Caco-2 (cell line): ENCODE measurements at regions not wholly inside any gene's neighbourhood (a gene's known extent, or its start where the extent isn't known, plus 50 kb on each side); places are given as distances from the start of the nearest gene placed in this dataset.

Experiments used
- BruUV-seq: library from RNA; stranded (reverse); fragments of 400-500 nt; replicated peaks from 2 replicates; lab custom pipeline; 2021; lab: Mats Ljungman, UMichigan
- CTCF ChIA-PET: fragments of 300-600 bp; sonication (Branson Sonifier 250); formaldehyde crosslinking; loops from one replicate; lab custom pipeline; 2022; ENCODE audit warnings: antibody characterized with exemption; lab: Charles Lee
- POLR2A ChIA-PET: fragments of 300-600 bp; sonication (Branson Sonifier 250); formaldehyde crosslinking; loops from one replicate; lab custom pipeline; 2022; ENCODE audit warnings: antibody characterized with exemption; lab: Charles Lee
- DNase-seq, 2 experiments: peaks; one replicate each; pipeline versions ENCODE4 v3.0.0 to v3.0.0-alpha.2; 2020 to 2022
- H3K27me3 ChIP-seq: replicated peaks from 2 replicates; pipeline ENCODE4 v1.6.0; 2011; ENCODE audit warnings: low read length; ENCODE audit not compliant: control insufficient read depth, insufficient read depth
- H3K36me3 ChIP-seq: 2 replicates; pipeline ENCODE4 v1.5.1; 2011; ENCODE audit warnings: low read length; ENCODE audit not compliant: control insufficient read depth, insufficient read depth
- H3K4me1 ChIP-seq: fragments of 250-450 bp; sonication (Bioruptor Pico); 2 replicates; pipeline ENCODE4 v1.5.1; 2020; ENCODE audit warnings: mild to moderate bottlenecking
- H3K4me3 ChIP-seq: 2 replicates; pipeline ENCODE4 v1.5.1; 2011; ENCODE audit warnings: low read depth, mild to moderate bottlenecking, control low read depth, low read length
- H3K9me3 ChIP-seq: fragments of 250-450 bp; sonication (Bioruptor Pico); 2 replicates; pipeline ENCODE4 v1.5.1; 2020; ENCODE audit warnings: mild to moderate bottlenecking, moderate library complexity
- H3K27ac Mint-ChIP-seq: one replicate; pipeline ENCODE4 v1.8.0; 2022; ENCODE audit warnings: mixed read lengths; ENCODE audit not compliant: unreplicated experiment
- H3K27me3 Mint-ChIP-seq: one replicate; pipeline ENCODE4 v1.8.0; 2022; ENCODE audit warnings: mixed read lengths; ENCODE audit not compliant: insufficient read depth, unreplicated experiment
- H3K36me3 Mint-ChIP-seq: one replicate; pipeline ENCODE4 v1.8.0; 2022; ENCODE audit warnings: mild to moderate bottlenecking, mixed read lengths; ENCODE audit not compliant: insufficient read depth, unreplicated experiment
- H3K4me1 Mint-ChIP-seq: one replicate; pipeline ENCODE4 v1.8.0; 2022; ENCODE audit warnings: low read depth, mixed read lengths; ENCODE audit not compliant: unreplicated experiment
- H3K4me3 Mint-ChIP-seq: one replicate; pipeline ENCODE4 v1.8.0; 2022; ENCODE audit warnings: mild to moderate bottlenecking, moderate library complexity, mixed read lengths; ENCODE audit not compliant: unreplicated experiment
- H3K9me3 Mint-ChIP-seq: one replicate; pipeline ENCODE4 v1.8.0; 2022; ENCODE audit warnings: mixed read lengths; ENCODE audit not compliant: unreplicated experiment
- CTCF ChIP-seq, 2 experiments: fragments of 200-600 bp in 1 of 2; IDR thresholded peaks; 1 replicate in 1 of 2; 2 replicates in 1 of 2; pipeline versions ENCODE4 v1.5.1 to v1.8.0; 2011 to 2022; ENCODE audit warnings: antibody characterized with exemption in 1 of 2, control low read depth in 1 of 2, inconsistent platforms in 1 of 2, low read depth in 1 of 2, low read length in 1 of 2, mild to moderate bottlenecking in 1 of 2, moderate library complexity in 1 of 2; ENCODE audit not compliant: insufficient read depth in 1 of 2, severe bottlenecking in 1 of 2, unreplicated experiment in 1 of 2
- intact Hi-C: fragments of 100-400 bp; cut with micrococcal nuclease; formaldehyde crosslinking; loops from one replicate; pipeline ENCODE4 v1.10.0; 2022; ENCODE audit not compliant: unreplicated experiment

GRCh38 chr9:82168585-82168984 lies 180.0 kb downstream of the SPATA31D1 start:
- CTCF ChIA-PET, result no interaction called here
- H3K9me3 ChIP-seq, result no peaks in the 10 kb centered on the region
- intact Hi-C loops, result no loop called here
- H3K36me3 ChIP-seq, result no peaks in the 10 kb centered on the region
- H3K4me1 ChIP-seq, result no peaks in the 10 kb centered on the region
- Mint-ChIP-seq H3K9me3 (no peaks in the 10 kb centered on the region), H3K27ac (no peak overlapping the region), H3K27me3 (no peaks in the 10 kb centered on the region), H3K36me3 (no peaks in the 10 kb centered on the region), H3K4me3 (no peak overlapping the region), H3K4me1 (no peaks in the 10 kb centered on the region)
- no peaks in the 10 kb centered on the region for H3K27me3 ChIP-seq
- TF ChIP-seq CTCF (IDR thresholded peaks at IDR 0.05; ENCODE audit: insufficient read depth in 1 of 2, low read depth in 1 of 2, low read length in 1 of 2, severe bottlenecking in 1 of 2, unreplicated experiment in 1 of 2), result no peak
- no peak overlapping the region for H3K4me3 ChIP-seq
- no peak for DNase-seq
- no TSS peak for BruUV-seq
- POLR2A ChIA-PET, result no interaction called here

DNA sequence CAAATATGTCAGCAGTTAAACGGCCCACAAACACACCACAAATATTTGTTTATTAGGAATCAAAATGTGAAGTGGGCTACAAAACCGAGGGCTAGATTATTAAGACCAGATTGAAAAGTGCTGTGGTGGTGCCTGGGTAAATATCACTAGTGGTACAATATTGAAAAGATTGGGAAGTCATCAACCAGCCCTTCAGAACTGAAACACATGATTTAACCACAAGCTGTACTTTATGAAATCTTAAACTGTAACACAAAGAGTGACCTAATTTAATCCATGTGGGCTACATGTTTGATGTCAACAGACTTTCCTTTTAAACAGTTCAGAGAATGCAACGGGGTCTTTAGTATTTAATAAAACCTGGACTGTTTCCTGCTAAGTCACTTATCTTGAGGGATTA lies 182.3 kb downstream of the SPATA31D1 start:
- Mint-ChIP-seq H3K36me3 (no peaks in the 10 kb centered on the region), H3K9me3 (no peaks in the 10 kb centered on the region), H3K27ac (no peak overlapping the region), H3K4me1 (no peaks in the 10 kb centered on the region), H3K4me3 (no peak overlapping the region), H3K27me3 (no peaks in the 10 kb centered on the region)
- POLR2A ChIA-PET, result no interaction called here
- no peak for TF ChIP-seq CTCF (IDR thresholded peaks at IDR 0.05; ENCODE audit: insufficient read depth in 1 of 2, low read depth in 1 of 2, low read length in 1 of 2, severe bottlenecking in 1 of 2, unreplicated experiment in 1 of 2)
- DNase-seq, result no peak
- Histone ChIP-seq H3K27me3 (no peaks in the 10 kb centered on the region), H3K9me3 (no peaks in the 10 kb centered on the region), H3K4me3 (no peak overlapping the region), H3K4me1 (no peaks in the 10 kb centered on the region), H3K36me3 (no peaks in the 10 kb centered on the region)
- intact Hi-C loops, result no loop called here
- BruUV-seq, result no TSS peak
- CTCF ChIA-PET, result no interaction called here

DNA sequence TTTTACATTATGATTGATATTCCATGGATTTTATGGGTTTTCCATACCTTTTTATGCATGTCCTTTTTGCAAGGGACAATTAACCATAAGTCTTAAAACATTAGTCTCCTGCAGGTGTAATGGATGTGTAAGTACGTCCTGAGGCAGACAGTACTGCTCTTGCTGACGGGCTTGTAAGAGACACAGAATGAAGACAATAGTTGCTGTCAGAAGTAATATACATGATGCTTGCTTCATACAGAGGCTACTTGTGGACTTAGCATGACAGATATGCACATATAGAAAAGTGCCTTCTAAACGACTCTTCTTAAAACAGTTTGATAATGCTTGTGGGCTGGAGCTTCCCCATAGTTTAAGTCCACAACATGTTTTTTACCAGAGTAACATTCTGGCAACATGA lies 182.7 kb downstream of the SPATA31D1 start:
- ChIA-PET CTCF (no interaction called here), POLR2A (no interaction called here)
- H3K9me3 ChIP-seq, result no peaks in the 10 kb centered on the region
- H3K4me1 Mint-ChIP-seq, result no peaks in the 10 kb centered on the region
- no peaks in the 10 kb centered on the region for H3K4me1 ChIP-seq
- no peaks in the 10 kb centered on the region for H3K9me3 Mint-ChIP-seq
- no peaks in the 10 kb centered on the region for H3K36me3 ChIP-seq
- no peak for TF ChIP-seq CTCF (IDR thresholded peaks at IDR 0.05; ENCODE audit: insufficient read depth in 1 of 2, low read depth in 1 of 2, low read length in 1 of 2, severe bottlenecking in 1 of 2, unreplicated experiment in 1 of 2)
- H3K27ac Mint-ChIP-seq, result no peak overlapping the region
- intact Hi-C loops, result no loop called here
- BruUV-seq, result no TSS peak
- no peaks in the 10 kb centered on the region for H3K27me3 Mint-ChIP-seq
- no peaks in the 10 kb centered on the region for H3K27me3 ChIP-seq
- no peaks in the 10 kb centered on the region for H3K36me3 Mint-ChIP-seq
- H3K4me3 Mint-ChIP-seq, result no peak overlapping the region
- no peak for DNase-seq
- no peak overlapping the region for H3K4me3 ChIP-seq
